SK-N-SH treated with all-trans-retinoic acid at 6 μM for 48 hours (cell line): ENCODE measurements at regions not wholly inside any gene's neighbourhood (a gene's known extent, or its start where the extent isn't known, plus 50 kb on each side); places are given as distances from the start of the nearest gene placed in this dataset.
A peak's percentile ranks its signal among the peaks of the same experiment; 100 is the strongest.

Experiments
- ATAC-seq: fragments of 200-7000 bp; cut with Tn5 transposase; 3 replicates; pipeline ENCODE4 v1.9.1; 2020; ENCODE audit warnings: mild to moderate bottlenecking, moderate library complexity
- CSDC2 ChIP-seq: fragments of 250-450 bp; sonication (Bioruptor Pico); IDR thresholded peaks from 2 replicates; pipeline ENCODE4 v1.5.0; 2020; ENCODE audit warnings: mild to moderate bottlenecking, moderate library complexity
- ESRRG ChIP-seq: fragments of 250-450 bp; sonication (Bioruptor Pico); IDR thresholded peaks from 2 replicates; pipeline ENCODE4 v1.6.1; 2021; ENCODE audit warnings: mild to moderate bottlenecking
- GLIS3 ChIP-seq: fragments of 250-450 bp; sonication (Bioruptor Pico); IDR thresholded peaks from 2 replicates; pipeline ENCODE4 v1.5.0; 2020; ENCODE audit warnings: mild to moderate bottlenecking, moderate library complexity
- ISL1 ChIP-seq: fragments of 250-450 bp; sonication (Bioruptor Pico); IDR thresholded peaks from 2 replicates; pipeline ENCODE4 v2.1.2; 2022; ENCODE audit warnings: mild to moderate bottlenecking, moderate library complexity
- PPARA ChIP-seq: fragments of 250-450 bp; sonication (Bioruptor Pico); IDR thresholded peaks from 2 replicates; pipeline ENCODE4 v1.5.0; 2020; ENCODE audit warnings: mild to moderate bottlenecking, borderline replicate concordance
- RARB ChIP-seq: fragments of 250-450 bp; sonication (Bioruptor Pico); IDR thresholded peaks from 2 replicates; pipeline ENCODE4 v1.8.0; 2021; ENCODE audit warnings: mild to moderate bottlenecking, moderate library complexity
- SNAI2 ChIP-seq: fragments of 250-450 bp; sonication (Bioruptor Pico); IDR thresholded peaks from 2 replicates; pipeline ENCODE4 v1.5.0; 2020; ENCODE audit warnings: mild to moderate bottlenecking, moderate library complexity
- TCF4 ChIP-seq: fragments of 250-450 bp; sonication (Bioruptor Pico); IDR thresholded peaks from 2 replicates; pipeline ENCODE4 v1.8.0; 2021; ENCODE audit warnings: mild to moderate bottlenecking, moderate library complexity, borderline replicate concordance
- TOX ChIP-seq: fragments of 250-450 bp; sonication (Bioruptor Pico); IDR thresholded peaks from 2 replicates; pipeline ENCODE4 v1.8.0; 2021; ENCODE audit warnings: mild to moderate bottlenecking, moderate library complexity, borderline replicate concordance
- ZC3H10 ChIP-seq: fragments of 250-450 bp; sonication (Bioruptor Pico); IDR thresholded peaks from 2 replicates; pipeline ENCODE4 v1.5.1; 2021; ENCODE audit warnings: mild to moderate bottlenecking, moderate library complexity
- ZFP3 ChIP-seq: fragments of 250-450 bp; sonication (Bioruptor Pico); IDR thresholded peaks from 2 replicates; pipeline ENCODE4 v1.5.0; 2020; ENCODE audit warnings: mild to moderate bottlenecking, moderate library complexity
- ZNF70 ChIP-seq: fragments of 450-650 bp; formaldehyde crosslinking; IDR thresholded peaks from 2 replicates; pipeline ENCODE4 v1.5.0; 2020; ENCODE audit warnings: mild to moderate bottlenecking, moderate library complexity
- ZNF8 ChIP-seq: fragments of 450-650 bp; formaldehyde crosslinking; IDR thresholded peaks from 2 replicates; pipeline ENCODE4 v1.5.0; 2020; ENCODE audit warnings: mild to moderate bottlenecking, moderate library complexity
- TF ChIP-seq, protein P1 (sequence below): fragments of 250-450 bp; sonication (Bioruptor Pico); IDR thresholded peaks from 2 replicates; pipeline ENCODE4 v1.8.0; 2020; ENCODE audit warnings: mild to moderate bottlenecking, moderate library complexity, borderline replicate concordance
- TF ChIP-seq, protein P2 (sequence below): fragments of 250-450 bp; sonication (Bioruptor Pico); IDR thresholded peaks from 2 replicates; pipeline ENCODE4 v1.5.0; 2020; ENCODE audit warnings: mild to moderate bottlenecking, moderate library complexity
- TF ChIP-seq, protein P3 (sequence below): fragments of 250-450 bp; sonication (Bioruptor Pico); IDR thresholded peaks from 2 replicates; pipeline ENCODE4 v1.5.1; 2020; ENCODE audit warnings: low read depth, mild to moderate bottlenecking, moderate library complexity
- TF ChIP-seq, protein P4 (sequence below): fragments of 250-450 bp; sonication (Bioruptor Pico); IDR thresholded peaks from 2 replicates; pipeline ENCODE4 v1.5.1; 2021; ENCODE audit warnings: mild to moderate bottlenecking, moderate library complexity

DNA sequence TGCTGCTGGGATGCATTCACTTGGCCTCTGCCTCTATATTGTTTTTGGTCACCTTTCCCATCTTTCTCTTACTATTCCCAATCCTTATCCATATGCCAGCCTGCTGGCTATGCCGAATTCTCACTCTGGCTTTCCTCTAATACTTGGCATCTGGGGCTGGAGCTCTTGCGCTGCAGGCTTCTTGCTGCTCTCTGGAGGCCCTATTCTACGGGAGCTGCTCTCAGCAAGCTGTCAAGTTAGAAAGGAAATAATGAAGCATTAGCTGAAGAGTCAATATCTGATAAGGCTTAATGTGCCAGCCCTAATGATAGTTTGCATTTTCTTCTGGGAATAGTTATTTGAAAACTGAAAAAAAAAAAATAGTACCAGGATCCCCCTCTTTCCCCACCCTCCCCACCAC is 125.3 kb upstream of the CYYR1 start (continued):
- TF ChIP-seq, protein P1, sequence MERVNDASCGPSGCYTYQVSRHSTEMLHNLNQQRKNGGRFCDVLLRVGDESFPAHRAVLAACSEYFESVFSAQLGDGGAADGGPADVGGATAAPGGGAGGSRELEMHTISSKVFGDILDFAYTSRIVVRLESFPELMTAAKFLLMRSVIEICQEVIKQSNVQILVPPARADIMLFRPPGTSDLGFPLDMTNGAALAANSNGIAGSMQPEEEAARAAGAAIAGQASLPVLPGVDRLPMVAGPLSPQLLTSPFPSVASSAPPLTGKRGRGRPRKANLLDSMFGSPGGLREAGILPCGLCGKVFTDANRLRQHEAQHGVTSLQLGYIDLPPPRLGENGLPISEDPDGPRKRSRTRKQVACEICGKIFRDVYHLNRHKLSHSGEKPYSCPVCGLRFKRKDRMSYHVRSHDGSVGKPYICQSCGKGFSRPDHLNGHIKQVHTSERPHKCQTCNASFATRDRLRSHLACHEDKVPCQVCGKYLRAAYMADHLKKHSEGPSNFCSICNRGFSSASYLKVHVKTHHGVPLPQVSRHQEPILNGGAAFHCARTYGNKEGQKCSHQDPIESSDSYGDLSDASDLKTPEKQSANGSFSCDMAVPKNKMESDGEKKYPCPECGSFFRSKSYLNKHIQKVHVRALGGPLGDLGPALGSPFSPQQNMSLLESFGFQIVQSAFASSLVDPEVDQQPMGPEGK, result no peak
- TF ChIP-seq ESRRG (CRISPR knock-in tag), result no peak
- TF ChIP-seq PPARA (CRISPR knock-in tag), result no peak
- TF ChIP-seq ISL1 (CRISPR knock-in tag), result no peak

DNA sequence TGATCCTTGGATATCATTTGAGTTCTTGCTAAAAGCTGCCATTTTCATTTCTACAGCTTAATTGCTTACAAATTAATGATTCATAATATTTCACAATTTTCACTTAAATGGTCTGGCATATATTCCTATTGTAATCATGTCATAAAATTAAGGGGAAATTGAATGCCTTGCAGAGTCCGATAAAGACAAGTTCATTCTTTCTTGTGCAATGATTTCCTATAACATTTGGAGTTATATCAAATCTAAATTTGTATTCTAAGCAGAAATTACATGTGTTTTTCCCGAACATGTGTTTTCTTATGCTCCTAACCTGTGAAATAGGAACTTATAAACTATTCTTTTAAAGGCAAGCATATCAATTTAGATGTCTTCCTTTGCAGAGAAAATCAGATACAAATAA is 118.3 kb upstream of the CYYR1 start:
- TF ChIP-seq ZNF70 (no peak), PPARA (CRISPR knock-in tag) (no peak), ISL1 (CRISPR knock-in tag) (no peak), ESRRG (CRISPR knock-in tag) (no peak)
- TF ChIP-seq, protein P2, sequence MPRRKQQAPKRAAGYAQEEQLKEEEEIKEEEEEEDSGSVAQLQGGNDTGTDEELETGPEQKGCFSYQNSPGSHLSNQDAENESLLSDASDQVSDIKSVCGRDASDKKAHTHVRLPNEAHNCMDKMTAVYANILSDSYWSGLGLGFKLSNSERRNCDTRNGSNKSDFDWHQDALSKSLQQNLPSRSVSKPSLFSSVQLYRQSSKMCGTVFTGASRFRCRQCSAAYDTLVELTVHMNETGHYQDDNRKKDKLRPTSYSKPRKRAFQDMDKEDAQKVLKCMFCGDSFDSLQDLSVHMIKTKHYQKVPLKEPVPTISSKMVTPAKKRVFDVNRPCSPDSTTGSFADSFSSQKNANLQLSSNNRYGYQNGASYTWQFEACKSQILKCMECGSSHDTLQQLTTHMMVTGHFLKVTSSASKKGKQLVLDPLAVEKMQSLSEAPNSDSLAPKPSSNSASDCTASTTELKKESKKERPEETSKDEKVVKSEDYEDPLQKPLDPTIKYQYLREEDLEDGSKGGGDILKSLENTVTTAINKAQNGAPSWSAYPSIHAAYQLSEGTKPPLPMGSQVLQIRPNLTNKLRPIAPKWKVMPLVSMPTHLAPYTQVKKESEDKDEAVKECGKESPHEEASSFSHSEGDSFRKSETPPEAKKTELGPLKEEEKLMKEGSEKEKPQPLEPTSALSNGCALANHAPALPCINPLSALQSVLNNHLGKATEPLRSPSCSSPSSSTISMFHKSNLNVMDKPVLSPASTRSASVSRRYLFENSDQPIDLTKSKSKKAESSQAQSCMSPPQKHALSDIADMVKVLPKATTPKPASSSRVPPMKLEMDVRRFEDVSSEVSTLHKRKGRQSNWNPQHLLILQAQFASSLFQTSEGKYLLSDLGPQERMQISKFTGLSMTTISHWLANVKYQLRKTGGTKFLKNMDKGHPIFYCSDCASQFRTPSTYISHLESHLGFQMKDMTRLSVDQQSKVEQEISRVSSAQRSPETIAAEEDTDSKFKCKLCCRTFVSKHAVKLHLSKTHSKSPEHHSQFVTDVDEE, result no peak
- no peak for ATAC-seq

DNA sequence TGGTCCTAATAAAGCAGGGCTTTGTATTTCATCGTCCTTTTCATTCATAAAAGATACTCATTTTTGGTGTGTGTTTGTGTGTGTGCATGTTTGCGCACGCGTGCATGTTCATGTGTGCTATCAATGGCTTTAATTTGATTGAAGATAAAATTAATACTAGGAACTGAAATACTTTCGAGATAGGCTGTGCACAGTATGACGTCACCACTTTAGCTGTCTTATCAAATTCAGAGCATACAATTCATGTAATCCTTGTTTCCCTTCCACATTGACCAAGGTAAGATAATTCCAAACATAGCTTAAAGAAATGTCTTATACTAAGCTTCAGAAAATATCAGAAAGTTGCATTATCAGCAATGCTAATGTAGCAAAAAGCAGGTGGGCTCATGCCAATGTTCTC is 113.6 kb upstream of the CYYR1 start:
- no peak for ATAC-seq
- TF ChIP-seq PPARA (CRISPR knock-in tag) (no peak), ISL1 (CRISPR knock-in tag) (no peak), RARB (CRISPR knock-in tag) (no peak), SNAI2 (CRISPR knock-in tag) (no peak), ZNF8 (CRISPR knock-in tag) (no peak), TCF4 (CRISPR knock-in tag) (no peak), TOX (no peak)
- TF ChIP-seq, protein P3, sequence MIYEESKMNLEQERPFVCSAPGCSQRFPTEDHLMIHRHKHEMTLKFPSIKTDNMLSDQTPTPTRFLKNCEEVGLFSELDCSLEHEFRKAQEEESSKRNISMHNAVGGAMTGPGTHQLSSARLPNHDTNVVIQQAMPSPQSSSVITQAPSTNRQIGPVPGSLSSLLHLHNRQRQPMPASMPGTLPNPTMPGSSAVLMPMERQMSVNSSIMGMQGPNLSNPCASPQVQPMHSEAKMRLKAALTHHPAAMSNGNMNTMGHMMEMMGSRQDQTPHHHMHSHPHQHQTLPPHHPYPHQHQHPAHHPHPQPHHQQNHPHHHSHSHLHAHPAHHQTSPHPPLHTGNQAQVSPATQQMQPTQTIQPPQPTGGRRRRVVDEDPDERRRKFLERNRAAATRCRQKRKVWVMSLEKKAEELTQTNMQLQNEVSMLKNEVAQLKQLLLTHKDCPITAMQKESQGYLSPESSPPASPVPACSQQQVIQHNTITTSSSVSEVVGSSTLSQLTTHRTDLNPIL (CRISPR knock-in tag), result no peak

DNA sequence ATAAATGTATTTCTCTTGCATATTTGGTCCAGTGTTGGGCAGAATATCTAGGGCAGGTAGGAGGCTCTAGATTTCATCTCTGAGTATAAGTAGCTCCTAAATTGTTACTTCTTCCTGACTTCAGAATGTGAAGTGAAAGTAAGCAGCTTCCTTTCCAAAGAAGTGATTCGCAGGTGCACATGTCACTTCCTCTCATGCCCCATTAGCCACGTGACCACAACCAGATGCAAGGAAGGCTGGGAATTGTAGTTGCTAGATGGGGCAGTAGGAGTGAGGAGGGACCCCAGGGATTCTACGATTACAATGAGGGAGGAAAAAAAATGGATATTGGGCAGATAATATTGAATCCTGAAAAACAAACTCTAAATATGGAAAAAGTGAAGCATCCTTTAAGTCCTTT is 113.2 kb upstream of the CYYR1 start:
- ATAC-seq, result peak; percentile 68; the same call in 2 of the 3 replicates
- no peak for TF ChIP-seq GLIS3 (CRISPR knock-in tag)

DNA sequence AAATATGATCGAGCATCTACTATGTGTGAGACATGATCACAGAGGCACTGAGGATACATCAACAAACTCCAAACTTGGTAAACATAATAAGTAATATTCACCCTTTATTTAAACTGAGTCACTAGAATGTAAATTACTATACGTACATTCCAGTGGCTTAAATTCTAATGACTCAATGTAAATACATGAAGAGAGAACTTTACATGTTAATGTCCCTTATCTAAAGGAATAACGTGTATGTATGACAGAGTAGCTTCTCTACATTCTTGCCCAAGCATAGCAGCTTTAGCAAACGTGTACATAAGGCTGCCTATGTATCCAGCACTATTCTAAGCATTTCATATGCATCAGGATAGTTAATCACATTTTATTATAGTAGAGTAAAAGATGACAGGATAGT is 111.8 kb upstream of the CYYR1 start:
- no peak for TF ChIP-seq ZC3H10
- TF ChIP-seq ZFP3 (CRISPR knock-in tag), result no peak
- no peak for TF ChIP-seq RARB (CRISPR knock-in tag)
- no peak for TF ChIP-seq CSDC2 (CRISPR knock-in tag)
- no peak for TF ChIP-seq ZNF8 (CRISPR knock-in tag)
- TF ChIP-seq ESRRG (CRISPR knock-in tag), result no peak
- TF ChIP-seq SNAI2 (CRISPR knock-in tag), result no peak
- TF ChIP-seq, protein P3 (CRISPR knock-in tag), result no peak
- TF ChIP-seq TCF4 (CRISPR knock-in tag), result no peak
- TF ChIP-seq ISL1 (CRISPR knock-in tag), result no peak
- TF ChIP-seq, protein P4, sequence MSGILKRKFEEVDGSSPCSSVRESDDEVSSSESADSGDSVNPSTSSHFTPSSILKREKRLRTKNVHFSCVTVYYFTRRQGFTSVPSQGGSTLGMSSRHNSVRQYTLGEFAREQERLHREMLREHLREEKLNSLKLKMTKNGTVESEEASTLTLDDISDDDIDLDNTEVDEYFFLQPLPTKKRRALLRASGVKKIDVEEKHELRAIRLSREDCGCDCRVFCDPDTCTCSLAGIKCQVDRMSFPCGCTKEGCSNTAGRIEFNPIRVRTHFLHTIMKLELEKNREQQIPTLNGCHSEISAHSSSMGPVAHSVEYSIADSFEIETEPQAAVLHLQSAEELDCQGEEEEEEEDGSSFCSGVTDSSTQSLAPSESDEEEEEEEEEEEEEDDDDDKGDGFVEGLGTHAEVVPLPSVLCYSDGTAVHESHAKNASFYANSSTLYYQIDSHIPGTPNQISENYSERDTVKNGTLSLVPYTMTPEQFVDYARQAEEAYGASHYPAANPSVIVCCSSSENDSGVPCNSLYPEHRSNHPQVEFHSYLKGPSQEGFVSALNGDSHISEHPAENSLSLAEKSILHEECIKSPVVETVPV (CRISPR knock-in tag), result no peak
- no peak for TF ChIP-seq ZNF70
- TF ChIP-seq, all 23 proteins: peak for 0
- ATAC-seq, result no peak
